ENCODE measurements at regions not wholly inside any gene's neighbourhood (a gene's known extent, or its start where the extent isn't known, plus 50 kb on each side); places are given as distances from the start of the nearest gene placed in this dataset.
"Not testable (repeated sequence)": the region's sequence is repeated elsewhere in the genome, so short reads cannot be mapped to it uniquely, and the experiment has no call there.

DNA sequence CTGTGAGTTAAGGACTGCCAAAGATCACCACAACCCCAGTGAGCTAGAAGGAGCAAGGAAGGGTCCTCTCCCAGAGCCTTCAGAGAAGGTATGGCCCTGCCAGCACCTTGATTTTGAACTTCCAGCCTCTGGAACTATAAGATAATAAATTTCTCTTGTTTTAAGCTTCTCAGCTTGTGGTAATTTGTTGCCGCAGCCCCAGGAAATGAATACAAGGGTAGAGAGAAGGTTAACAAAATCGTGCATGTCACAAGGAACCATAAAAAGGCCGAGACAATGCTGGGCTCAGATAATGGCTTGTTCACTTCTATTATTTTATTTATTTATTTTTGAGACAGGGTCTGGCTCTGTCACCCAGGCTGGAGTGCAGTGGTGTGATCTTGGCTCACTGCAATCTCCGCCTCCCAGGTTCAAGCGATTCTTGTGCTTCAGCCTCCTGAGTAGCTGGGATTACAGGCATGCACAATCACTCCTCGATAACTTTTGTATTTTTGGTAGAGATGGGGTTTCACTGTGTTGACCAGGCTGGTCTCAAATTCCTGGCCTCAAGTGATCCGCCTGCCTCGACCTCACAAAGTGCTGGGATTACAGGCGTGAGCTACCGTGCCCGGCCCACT, 71.5 kb downstream of the WSB1 start:
- DNase-seq = not testable (repeated sequence)

DNA sequence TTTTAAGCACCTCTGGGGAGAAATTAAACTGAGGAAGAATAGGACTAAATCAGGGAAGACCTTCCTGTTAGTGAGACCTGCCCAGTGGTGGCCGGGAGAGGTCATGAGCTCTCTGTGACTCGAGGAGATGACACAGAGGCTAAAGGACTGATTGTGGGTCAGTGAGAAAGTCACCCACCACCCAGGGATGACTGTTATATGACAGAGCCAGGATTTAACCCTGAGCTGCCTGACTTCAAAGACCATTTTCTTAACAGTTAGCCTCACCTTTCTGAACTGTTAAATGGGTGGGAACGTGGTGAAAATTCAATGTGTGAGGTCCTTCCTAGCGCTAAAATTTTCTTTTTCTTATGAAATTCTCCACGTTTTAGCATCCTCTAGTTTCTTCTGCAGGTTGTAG, 72.5 kb downstream of the WSB1 start:
- DNase-seq = no peak

DNA sequence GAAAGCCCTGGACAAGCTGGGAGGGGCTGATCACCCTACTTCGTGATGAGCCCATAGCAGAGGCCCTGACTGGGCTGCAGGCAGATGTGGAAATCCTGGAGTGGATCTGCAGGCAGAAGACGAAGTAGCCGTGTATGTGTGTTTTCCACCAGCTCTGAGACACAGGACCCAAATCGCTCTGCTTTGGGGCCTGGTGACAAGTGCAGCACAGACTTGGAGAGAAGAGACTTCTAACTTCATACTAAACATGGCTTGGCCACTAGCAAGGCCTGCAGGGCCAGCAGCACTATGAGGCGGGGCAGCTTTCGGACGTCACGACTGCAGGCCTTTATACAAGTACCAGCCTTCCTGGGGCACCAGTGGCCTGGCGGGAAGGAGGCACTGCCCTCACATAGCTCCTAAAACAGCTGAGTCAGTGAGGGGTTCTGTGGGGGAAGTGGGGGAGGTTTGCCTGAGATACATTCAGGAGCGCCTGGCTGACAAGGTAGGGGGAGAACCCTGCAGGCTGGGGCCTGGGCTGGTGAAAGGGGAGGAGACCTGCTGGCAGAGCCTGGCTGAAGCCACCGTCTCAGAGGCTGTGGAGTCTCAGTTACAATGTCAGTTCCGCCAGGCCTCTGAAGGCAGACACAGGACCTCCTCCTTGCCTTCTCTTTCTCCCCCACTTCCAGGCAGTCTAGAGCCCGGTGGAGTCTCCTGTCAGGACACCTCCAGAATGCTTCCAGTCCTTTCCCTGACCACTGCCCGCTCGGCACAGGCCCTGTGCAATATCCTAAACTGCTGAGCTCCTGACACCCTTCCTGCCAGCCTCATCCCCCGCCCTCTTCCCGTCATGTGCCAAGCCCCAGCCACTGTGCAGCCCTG, 73.4 kb downstream of the WSB1 start:
- no peak for DNase-seq

DNA sequence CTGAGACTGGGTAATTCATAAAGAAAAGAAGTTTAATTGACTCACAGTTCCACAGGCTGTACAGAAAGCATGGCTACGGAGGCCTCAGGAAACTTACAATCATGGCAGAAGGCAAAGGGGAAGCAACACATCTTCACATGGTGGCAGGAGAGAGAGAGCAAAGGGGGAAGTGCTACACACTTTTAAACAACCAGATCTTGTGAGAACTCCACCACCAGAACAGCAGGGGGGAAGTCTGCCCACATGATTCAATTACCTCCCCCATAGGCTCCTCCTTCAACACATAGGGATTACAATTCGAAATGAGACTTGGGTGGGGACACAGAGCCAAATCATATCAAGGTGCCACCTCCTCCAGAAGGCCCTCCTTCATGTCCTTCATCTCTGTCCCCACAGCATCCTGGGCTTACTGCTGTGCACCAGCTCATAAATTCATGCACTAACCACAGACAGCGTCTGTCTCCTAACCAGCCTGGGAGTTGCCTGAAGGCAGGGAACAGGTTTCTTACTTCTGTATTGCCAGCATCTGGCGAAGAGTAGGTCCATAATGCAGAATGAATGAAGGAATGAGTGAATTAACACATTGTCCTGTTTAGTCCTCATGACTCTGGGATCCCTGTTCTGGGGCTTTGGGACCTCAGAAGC, 74.4 kb downstream of the WSB1 start:
- DNase-seq = no peak

DNA sequence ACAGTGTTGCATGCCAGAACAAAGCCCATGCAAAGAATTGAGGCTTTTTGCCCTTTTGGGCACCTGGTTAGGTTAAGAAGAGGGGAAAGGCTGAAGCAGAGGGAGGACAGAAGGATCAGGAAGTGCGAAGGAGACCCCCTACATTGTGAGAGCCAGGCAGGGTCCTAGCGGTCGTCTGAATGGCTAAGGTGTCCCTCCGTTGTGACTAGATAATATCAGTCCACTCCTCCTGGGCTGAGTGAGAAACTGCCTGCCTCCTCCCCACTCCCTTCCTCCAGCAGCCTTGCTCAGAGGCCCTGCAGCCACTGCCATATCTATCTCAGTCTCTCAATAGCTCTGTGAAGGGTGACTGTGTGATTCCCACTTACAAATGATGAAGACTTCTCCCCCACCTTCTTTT, 75.1 kb downstream of the WSB1 start:
- DNase-seq = no peak

DNA sequence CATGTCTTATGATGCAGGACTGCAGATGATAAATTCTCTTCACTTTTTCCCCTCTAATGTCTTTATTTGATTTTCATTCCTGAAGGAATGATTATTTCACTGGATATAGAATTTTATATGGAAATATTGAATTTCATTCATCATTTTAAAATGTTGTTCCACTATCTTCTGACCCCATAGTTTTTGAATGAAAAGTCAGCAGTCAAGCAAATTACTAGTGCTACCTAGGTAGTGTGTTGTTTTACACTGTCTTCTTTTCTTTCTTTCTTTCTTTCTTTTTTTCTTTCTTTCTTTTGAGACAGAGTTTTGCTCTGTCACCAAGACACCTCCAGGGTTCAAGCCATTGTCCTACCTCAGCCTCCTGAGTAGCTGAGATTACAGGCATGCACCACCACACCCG, 76.9 kb downstream of the WSB1 start:
- DNase-seq = no peak

DNA sequence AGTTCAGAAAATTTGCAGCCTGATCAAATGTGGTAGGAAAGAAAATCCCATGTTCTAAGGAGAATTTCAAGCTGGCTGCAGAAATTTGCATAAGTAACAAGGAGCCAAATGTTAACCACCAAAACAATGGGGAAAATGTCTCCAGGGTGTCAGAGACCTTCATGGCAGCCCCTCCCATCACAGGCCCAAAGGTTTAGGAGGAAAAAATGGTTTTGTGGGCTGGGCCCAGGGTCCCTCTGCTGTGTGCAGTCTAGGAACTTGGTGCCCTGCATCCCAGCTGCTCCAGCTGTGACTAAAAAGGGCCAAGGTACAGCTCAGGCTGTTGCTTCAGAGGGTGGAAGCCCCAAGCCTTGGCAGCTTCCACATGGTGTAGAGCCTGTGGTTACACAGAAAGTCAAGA, 79.8 kb downstream of the WSB1 start:
- DNase-seq = not testable (repeated sequence)

DNA sequence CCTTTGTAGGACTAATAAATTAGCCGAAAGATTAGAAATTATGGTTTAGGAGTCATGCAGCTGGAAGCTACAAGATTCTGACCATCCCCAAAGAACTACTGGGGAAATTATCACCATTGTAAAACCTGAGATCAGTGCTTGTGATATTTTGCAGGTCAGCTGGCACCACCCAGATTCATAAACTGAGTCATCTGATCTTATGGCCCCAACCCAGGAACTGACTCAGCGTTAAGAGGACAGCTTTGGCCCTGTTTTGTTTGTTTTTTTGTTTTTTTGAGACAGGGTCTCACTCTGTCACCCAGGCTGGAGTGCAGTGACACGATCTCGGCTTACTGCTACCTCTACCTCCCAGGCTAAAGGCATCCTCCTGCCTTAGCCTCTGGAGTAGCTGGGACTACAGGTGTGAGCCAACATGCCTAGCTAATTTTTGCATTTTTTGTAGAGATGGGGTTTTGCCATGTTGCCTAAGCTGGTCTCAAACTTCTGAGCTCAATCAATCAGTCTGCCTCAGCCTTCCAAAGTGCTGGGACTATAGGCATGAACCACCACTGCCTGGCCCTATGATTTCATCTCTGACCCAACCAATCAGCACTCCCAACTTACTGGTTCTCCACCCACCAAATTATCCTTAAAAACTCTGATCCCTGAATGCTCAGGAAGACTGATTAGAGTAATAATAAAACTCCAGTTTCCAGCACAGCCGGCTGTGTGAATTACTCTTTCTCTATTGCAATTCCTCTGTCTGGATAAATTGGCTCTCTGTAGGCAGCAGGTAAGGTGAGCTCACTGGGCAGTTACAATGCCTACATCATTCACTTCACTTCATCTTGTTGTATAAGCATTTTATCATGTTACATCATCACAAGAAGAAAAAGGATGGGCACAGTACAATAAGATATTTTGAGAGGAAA, 79.4 kb upstream of the KSR1 start:
- no peak for DNase-seq

DNA sequence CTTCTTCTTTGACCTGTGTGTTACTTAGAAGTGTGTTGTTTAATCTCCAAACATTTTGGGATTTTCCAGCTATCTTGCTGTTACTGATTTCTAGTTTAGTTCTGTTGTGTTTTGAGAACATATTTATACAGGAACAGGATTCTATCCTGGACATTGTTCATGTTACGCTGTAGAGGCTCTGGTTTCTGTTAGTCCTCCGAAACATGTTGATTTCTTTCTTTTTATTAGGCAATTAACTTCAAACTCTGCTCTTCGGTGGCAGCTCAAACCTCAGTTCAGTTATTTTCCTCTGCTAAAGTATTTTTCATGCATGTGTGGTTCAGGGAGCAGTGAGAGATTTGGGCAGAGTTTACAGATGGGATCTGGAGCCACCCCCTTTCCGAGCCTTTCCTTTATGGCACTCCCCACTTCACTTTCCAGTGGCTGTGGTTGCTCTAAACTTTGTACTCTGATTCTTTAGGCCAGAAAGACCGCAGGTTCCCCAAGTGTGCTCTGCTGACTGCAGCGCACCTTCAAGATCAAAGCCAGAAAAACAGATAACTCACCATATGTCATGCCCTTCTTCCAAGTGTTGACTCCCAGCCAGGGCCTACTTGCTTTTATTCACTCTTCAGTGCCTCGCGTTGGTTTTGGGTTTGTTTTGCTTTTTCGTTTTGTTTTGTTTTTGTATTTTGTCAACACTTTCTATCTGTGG, 77.6 kb upstream of the KSR1 start:
- no peak for DNase-seq

DNA sequence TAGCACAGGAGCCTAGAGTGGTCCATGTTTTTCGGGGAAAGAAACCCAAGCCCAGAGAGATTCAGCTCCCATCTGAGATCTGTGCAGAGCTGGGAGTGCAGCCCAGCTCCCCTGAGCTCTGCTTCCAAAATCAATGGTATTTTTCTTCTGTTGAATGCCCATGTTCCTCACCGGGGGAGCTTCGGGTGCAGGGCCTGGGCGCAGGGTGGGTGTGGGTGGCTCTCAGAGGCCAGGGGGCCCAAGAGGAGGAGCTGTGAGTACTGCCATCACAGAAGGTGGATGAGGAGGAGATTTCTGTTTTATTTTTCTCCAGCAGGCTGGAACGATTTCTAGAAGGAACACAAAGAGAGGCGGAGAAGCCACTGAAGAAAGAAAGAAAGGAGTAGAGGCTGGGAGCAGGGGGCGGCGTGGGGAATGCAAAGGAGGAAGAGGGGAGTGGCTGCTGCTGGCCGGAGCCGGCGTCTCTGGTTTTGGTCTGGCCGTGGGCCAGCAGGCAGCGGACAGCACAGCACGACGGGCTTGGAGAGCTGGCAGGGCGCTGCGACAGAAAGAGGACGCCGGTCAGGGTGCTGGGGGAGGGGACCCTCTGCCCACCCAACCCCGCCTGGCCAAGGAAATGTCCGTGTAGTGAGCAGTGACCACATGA, 76.2 kb upstream of the KSR1 start:
- DNase-seq = peak; percentile 56

DNA sequence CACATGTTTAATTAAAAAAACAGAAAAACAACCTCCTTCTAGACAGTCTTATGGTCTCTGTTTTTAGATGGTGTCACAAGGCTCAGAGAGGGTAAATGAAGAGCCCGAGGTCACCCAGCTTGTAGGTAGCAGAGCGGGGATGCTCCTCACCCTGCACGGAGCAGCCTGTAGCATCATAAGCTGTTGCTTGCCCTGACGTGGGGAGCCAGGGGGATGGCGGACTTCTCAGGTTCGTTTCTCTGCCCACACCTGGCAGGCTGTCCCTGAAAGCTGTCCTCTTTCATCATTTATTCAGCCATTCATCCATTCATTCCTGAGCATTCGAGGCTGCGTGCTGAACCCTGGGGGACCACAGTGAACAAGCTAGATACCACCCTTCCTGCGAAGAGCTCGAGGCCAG, 75.7 kb upstream of the KSR1 start:
- no peak for DNase-seq

DNA sequence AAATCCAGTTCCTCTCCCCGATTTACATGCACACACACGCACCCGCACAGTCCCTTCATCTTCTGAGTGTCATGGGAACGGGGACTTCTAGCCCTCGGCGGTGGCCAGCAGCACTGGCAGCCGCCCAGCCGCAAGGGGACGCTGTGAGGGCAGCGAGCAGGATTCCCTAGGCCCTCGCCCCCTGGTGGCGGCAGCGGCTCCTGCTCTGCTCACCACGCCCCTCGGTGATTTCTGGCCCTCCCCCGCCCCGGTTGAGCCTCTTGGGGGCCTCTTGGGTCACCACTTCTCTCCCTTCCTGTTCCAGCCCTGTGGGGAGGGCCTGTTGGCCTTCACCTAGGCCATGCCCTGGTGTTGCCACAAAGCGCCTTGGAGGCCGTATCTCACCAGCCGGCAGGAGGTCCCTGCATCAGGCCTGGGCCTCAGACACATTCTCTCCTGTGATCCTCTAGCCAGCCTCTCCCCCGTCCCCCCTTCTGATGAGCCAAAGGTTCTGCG, 75.2 kb upstream of the KSR1 start:
- peak; percentile 24 for DNase-seq

DNA sequence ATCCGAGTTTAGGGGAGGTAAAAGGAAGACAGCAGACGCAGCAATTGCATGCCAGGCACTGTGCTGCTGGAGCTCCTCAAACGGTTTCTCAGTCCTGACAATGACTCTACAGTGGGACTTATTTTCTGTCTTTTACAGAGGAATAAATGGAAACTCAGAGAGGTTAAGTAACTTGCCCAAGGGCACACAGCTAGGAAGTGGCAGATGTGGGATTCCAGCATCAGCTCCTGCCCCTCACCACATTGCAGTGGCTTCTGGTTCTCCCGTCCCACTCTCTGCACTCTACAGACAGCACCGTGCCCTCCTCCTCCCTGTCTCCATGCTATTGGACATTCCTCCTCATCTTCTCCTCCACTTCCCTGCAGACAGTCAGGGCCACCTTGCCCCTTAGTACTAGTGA, 74.2 kb upstream of the KSR1 start:
- DNase-seq = no peak

DNA sequence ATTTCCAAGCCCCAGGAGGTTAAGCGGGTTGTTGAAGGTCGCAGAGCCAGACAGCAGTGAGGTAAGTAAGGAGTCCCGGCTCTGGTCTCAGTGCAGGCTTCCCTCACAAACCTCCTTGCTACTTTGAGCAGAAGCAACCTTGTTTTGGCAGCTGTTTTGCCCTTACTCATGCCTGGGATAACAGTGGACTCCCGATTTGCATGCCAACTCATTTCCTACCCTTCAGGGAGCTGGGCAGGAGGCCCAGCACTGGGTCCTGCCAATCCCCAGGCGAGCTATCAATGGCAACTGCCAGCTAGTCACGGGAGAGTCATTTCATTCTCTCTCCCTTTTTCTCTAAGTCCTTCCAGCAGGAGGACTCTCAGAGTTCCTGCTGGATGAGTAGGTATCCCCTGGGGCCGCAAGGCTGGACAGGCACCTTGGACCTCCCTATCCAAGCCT, 72.0 kb upstream of the KSR1 start:
- peak; percentile 81 for DNase-seq

DNA sequence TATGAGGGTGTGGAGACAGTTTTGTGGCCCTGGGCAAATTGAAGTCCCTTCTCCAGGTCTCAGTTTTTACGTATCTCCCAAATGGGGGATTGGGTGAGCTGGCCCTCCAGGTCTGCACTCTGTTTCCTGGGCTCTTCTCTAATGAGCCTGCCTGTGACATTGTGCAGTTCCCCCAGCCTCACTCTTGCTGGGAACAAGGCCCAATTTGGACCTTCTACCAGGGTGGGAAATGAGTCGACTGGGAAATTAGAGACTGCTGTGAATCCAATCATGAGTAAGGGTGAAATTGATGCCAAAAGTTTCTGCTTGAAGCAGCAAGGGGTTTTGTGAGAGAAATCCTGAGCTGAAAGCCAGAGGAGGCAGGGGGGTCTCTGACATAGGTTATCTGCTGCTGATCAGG, 71.5 kb upstream of the KSR1 start:
- peak; percentile 39 for DNase-seq

DNA sequence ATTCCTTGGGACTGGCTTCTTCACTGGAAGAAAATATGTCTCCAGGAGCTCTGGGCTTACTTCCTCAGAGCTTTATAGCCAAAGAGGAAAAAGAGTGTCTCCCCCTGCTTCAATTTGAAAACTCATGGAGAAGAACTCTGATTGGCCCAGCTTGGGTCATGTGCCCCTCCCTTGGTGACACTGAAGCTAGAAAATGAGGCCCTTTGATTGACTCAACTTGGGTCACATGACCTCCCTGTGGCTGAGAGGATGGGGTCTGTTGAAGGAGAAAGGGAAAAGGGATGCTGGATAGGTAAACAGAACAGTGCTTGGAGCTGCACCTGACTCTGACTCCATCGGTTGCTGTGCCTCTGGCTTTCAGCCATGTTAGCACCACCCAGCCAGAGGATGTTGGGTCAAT, 70.6 kb upstream of the KSR1 start:
- DNase-seq = no peak

DNA sequence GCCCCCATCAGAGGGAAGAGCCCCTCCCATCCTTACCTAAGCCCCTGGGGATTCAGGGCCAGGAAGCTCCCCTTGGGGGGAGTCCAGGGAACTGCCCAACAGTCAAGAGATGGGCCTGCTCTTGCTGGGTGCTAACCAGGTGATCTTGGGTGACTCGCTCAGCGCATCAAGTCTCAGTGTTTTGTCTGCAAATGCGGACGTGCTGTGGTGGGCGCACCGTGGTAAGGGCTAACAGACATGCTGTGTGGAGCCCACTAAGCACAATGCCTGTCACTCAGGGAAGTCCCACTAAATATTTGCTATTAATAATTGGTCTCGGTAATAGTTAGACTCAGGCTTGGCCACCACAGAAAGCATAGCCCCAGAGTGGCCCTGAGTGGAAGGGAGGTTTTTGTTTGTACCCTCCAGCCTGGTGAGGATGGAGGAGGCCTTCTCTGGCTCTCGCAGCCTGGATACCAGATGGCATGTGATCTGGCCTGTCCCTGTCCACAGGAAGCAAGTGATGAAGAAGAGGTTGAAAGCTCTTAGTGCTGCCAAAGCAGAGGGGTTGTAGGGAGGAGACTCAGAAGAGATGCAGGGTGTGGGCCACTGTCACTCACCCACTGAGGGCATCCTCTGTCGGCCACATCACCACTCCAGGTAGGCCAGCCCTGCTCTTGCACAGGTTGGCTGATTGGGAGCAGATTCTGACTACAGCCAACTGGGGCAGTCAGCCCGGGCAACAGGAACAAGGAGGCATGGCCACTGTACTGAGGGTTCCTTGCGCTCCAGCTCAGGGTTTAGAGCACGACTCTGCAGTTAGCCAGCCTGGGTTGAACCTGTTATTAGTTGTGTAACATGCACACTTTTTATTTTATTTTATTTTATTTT, 69.8 kb upstream of the KSR1 start:
- DNase-seq = no peak

DNA sequence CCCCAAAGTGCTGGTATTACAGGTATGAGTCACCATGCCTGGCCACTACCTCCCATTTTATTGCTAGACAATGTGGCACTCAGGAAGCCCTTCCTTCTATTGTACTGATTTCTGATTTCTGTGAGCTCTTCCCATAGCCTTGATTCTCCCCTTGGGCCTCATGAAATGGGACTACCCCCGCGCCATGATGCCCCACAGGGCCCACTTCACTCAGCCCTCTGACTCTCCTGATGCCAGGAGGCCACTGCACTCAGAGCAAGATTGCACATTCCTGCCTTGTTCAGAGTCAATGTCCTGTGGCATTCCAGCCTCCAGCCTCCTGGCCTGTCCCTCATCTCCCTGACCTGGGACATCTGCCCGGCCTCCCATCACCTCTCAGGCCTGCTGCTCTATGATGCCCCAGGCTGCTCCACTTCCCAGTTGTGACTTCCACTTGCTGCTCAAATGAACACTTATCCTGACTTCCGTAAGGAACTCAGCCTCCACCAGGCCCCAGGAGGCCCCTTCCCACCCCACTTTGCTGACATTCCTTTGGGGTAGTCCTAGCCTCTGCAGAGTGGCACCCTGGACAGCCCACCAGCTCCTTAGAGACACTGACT, 66.6 kb upstream of the KSR1 start:
- no peak for DNase-seq

DNA sequence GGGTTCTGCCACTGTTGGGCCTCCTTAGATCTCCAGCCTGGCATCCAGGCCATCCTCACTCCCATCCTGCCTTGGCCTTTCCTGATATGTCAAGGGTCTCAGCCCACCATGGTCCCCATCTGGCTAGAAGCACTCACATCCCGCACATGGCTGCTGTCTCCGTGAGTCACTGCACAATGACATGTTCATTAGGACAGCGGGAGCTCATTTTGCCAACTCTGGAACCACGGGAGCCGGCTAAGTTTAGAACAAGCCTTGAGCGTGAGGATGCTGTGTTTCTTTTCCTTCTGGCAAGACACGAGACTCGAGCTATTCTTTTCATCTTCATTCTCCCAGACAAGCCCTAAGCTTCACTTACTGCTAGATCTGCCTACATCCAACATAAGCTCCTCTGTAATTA, 65.7 kb upstream of the KSR1 start:
- DNase-seq = no peak

DNA sequence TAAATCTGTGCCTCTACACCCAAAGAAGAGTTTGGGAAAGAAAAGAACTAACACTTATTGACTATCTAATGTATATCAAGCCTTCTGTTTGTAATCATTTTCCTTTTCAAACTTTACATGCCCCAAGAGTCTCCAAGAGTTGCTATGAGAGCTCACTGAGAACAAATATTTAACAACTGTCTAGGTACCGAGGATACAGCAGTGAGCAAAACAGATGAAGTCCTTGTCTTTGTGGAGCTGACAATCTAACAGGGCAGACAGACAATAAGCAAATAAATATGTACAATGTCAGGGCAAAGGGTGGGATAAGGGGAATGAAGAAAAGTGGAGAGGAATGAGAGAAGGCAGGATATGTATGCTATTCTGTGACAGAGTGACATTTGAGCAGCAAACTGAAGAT, 64.8 kb upstream of the KSR1 start:
- DNase-seq = no peak
